HG02973 (cell line): ENCODE measurements at regions not wholly inside any gene's neighbourhood (a gene's known extent, or its start where the extent isn't known, plus 50 kb on each side); places are given as distances from the start of the nearest gene placed in this dataset.
"Not testable (repeated sequence)": the region's sequence is repeated elsewhere in the genome, so short reads cannot be mapped to it uniquely, and the experiment has no call there.

Experiments
- ATAC-seq: cut with Tn5 transposase; IDR thresholded peaks from one replicate; pipeline ENCODE4 v1.9.1; 2021; ENCODE audit warnings: moderate library complexity; ENCODE audit not compliant: unreplicated experiment

- ATAC-seq, result no peak
Measured at GRCh38 chr6:102742028-102742427, 1348.5 kb downstream of the GRIK2 start.

- no peak for ATAC-seq
Measured at GRCh38 chr6:102736941-102737368, 1343.4 kb downstream of the GRIK2 start.

- no peak for ATAC-seq
Measured at GRCh38 chr6:102732898-102733297, 1339.4 kb downstream of the GRIK2 start.

GRCh38 chr6:102722086-102722485 lies 1328.6 kb downstream of the GRIK2 start:
- ATAC-seq, result not testable (repeated sequence)

- no peak for ATAC-seq
Measured at GRCh38 chr6:102717737-102718456, 1324.4 kb downstream of the GRIK2 start.

GRCh38 chr6:102717252-102717651 lies 1323.7 kb downstream of the GRIK2 start:
- ATAC-seq, result no peak

- ATAC-seq, result no peak
Measured at GRCh38 chr6:102701019-102701418, 1307.5 kb downstream of the GRIK2 start.

- no peak for ATAC-seq
Measured at GRCh38 chr6:102686461-102686860, 1293.0 kb downstream of the GRIK2 start.

- no peak for ATAC-seq
Measured at GRCh38 chr6:102680413-102680812, 1286.9 kb downstream of the GRIK2 start.

- ATAC-seq, result no peak
Measured at GRCh38 chr6:102679865-102680264, 1286.4 kb downstream of the GRIK2 start.

- no peak for ATAC-seq
Measured at GRCh38 chr6:102677225-102677624, 1283.7 kb downstream of the GRIK2 start.

- ATAC-seq, result no peak
Measured at GRCh38 chr6:102670735-102671134, 1277.2 kb downstream of the GRIK2 start.

- ATAC-seq, result no peak
Measured at GRCh38 chr6:102662851-102663250, 1269.3 kb downstream of the GRIK2 start.

GRCh38 chr6:102660303-102660702 lies 1266.8 kb downstream of the GRIK2 start:
- ATAC-seq, result no peak

GRCh38 chr6:102655823-102656222 lies 1262.3 kb downstream of the GRIK2 start:
- no peak for ATAC-seq

GRCh38 chr6:102641426-102641825 lies 1247.9 kb downstream of the GRIK2 start:
- ATAC-seq, result no peak

GRCh38 chr6:102631921-102632320 lies 1238.4 kb downstream of the GRIK2 start:
- no peak for ATAC-seq

- ATAC-seq, result no peak
Measured at GRCh38 chr6:102623201-102623600, 1229.7 kb downstream of the GRIK2 start.

GRCh38 chr6:102619585-102619984 lies 1226.1 kb downstream of the GRIK2 start:
- no peak for ATAC-seq

GRCh38 chr6:102582569-102582968 lies 1189.1 kb downstream of the GRIK2 start:
- ATAC-seq, result no peak

- ATAC-seq, result no peak
Measured at GRCh38 chr6:102581378-102582124, 1188.0 kb downstream of the GRIK2 start.

GRCh38 chr6:102571236-102571908 lies 1177.9 kb downstream of the GRIK2 start:
- ATAC-seq, result no peak
